HCT116 (cell line): ENCODE measurements at regions not wholly inside any gene's neighbourhood (a gene's known extent, or its start where the extent isn't known, plus 50 kb on each side); places are given as distances from the start of the nearest gene placed in this dataset.

Source experiments
- ATAC-seq: fragments of 200-7000 bp; cut with Tn5 transposase; 2 replicates; pipeline ENCODE4 v1.9.1; 2020; ENCODE audit warnings: mild to moderate bottlenecking, moderate library complexity
- BruUV-seq: library from RNA; stranded (reverse); fragments of 400-500 nt; replicated peaks from 2 replicates; lab custom pipeline; 2021; lab: Mats Ljungman, UMichigan
- CTCF ChIA-PET: fragments of 300-600 bp; sonication (Branson Sonifier 250); formaldehyde crosslinking; loops from one replicate; lab custom pipeline; 2021; ENCODE audit warnings: antibody characterized with exemption; lab: Charles Lee
- POLR2A ChIA-PET: fragments of 300-600, 350-600 bp; sonication (Branson Sonifier 250); formaldehyde crosslinking; loops from one replicate; lab custom pipeline; 2021; ENCODE audit warnings: antibody characterized with exemption; lab: Charles Lee
- RAD21 ChIA-PET, 2 experiments: fragments of 300-600 bp; sonication (Branson Sonifier 250); formaldehyde crosslinking; loops; one replicate each; lab custom pipeline; 2023; ENCODE audit warnings: low total read pairs in 2 of 2; ENCODE audit not compliant: uncharacterized antibody in 2 of 2, unreplicated experiment in 2 of 2, low non-redundant PET in 1 of 2; lab: Charles Lee
- DNase-seq: peaks from one replicate; pipeline ENCODE4 v3.0.0-alpha.2; 2010; ENCODE audit warnings: low read depth, low spot score
- H2AFZ ChIP-seq: fragments of 200-600 bp; shearing (Covaris generic), sonication (generic); 2 replicates; pipeline ENCODE4 v1.6.1; 2017; ENCODE audit warnings: low read depth, mixed run types, mixed read lengths, antibody characterized with exemption, low read length; ENCODE audit not compliant: poor library complexity, severe bottlenecking
- H3K27ac ChIP-seq: 2 replicates; pipeline ENCODE4 v1.5.1; 2012; ENCODE audit warnings: low read depth, low read length
- H3K27me3 ChIP-seq: fragments of 200-600 bp; sonication (generic); 2 replicates; pipeline ENCODE4 v1.6.1; 2016; ENCODE audit warnings: mixed run types, low read length, mixed read lengths; ENCODE audit not compliant: insufficient read depth
- H3K36me3 ChIP-seq, 2 experiments: fragments of 200-500 bp in 1 of 2; fragments of 200-600 bp in 1 of 2; sonication (Bioruptor generic) in 1 of 2; sonication (generic) in 1 of 2; 2 replicates each; pipeline versions ENCODE4 v1.5.1 to v1.6.1; 2014 to 2016; ENCODE audit warnings: low read length in 2 of 2, inconsistent platforms in 1 of 2, mixed read lengths in 1 of 2, mixed run types in 1 of 2; ENCODE audit not compliant: insufficient read depth in 2 of 2, control insufficient read depth in 1 of 2
- H3K4me1 ChIP-seq, 2 experiments: fragments of 200-600 bp in 1 of 2; sonication (generic) in 1 of 2; 2 replicates each; pipeline versions ENCODE4 v1.5.1 to v1.6.1; 2012 to 2017; ENCODE audit warnings: low read length in 2 of 2, inconsistent platforms in 1 of 2, mild to moderate bottlenecking in 1 of 2, mixed read lengths in 1 of 2, mixed run types in 1 of 2, moderate library complexity in 1 of 2; ENCODE audit not compliant: insufficient read depth in 2 of 2, control insufficient read depth in 1 of 2
- H3K4me2 ChIP-seq: fragments of 200-600 bp; sonication (generic); 2 replicates; pipeline ENCODE4 v1.6.1; 2017; ENCODE audit warnings: mixed run types, low read length, mixed read lengths
- H3K4me3 ChIP-seq, 2 experiments: fragments of 200-600 bp in 1 of 2; sonication (generic) in 1 of 2; replicated peaks in 1 of 2; 2 replicates each; pipeline ENCODE4 v1.5.1; 2011 to 2016; ENCODE audit warnings: low read length in 2 of 2, control low read depth in 1 of 2, low read depth in 1 of 2, mild to moderate bottlenecking in 1 of 2, mixed read lengths in 1 of 2, mixed run types in 1 of 2
- H3K79me2 ChIP-seq: fragments of 200-600 bp; sonication (generic); 2 replicates; pipeline ENCODE4 v1.6.1; 2017; ENCODE audit warnings: mild to moderate bottlenecking, mixed run types, low read length, moderate library complexity, mixed read lengths; ENCODE audit not compliant: insufficient read depth
- H3K9ac ChIP-seq: fragments of 200-600 bp; sonication (generic); 2 replicates; pipeline ENCODE4 v1.6.1; 2016; ENCODE audit warnings: low read length, mixed read lengths
- H3K9me2 ChIP-seq: fragments of 200-600 bp; sonication (generic), shearing (Covaris generic); 2 replicates; pipeline ENCODE4 v1.6.1; 2017; ENCODE audit warnings: mixed run types, mild to moderate bottlenecking, moderate library complexity; ENCODE audit not compliant: insufficient read depth
- H3K9me3 ChIP-seq, 2 experiments: fragments of 200-500 bp in 1 of 2; fragments of 200-600 bp in 1 of 2; sonication (Bioruptor generic) in 1 of 2; sonication (generic) in 1 of 2; 2 replicates each; pipeline ENCODE4 v1.6.1; 2014 to 2017; ENCODE audit warnings: low read length in 2 of 2, mixed read lengths in 2 of 2, inconsistent platforms in 1 of 2, low read depth in 1 of 2, mild to moderate bottlenecking in 1 of 2, mixed run types in 1 of 2, moderate library complexity in 1 of 2; ENCODE audit not compliant: control insufficient read depth in 1 of 2, insufficient read depth in 1 of 2
- H4K20me1 ChIP-seq: fragments of 200-600 bp; sonication (generic), shearing (Covaris generic); 2 replicates; pipeline ENCODE4 v1.6.1; 2017; ENCODE audit warnings: mixed run types, mild to moderate bottlenecking, moderate library complexity; ENCODE audit not compliant: insufficient read depth
- CBX3 ChIP-seq: IDR thresholded peaks from 2 replicates; pipeline ENCODE4 v1.6.1; 2012; ENCODE audit warnings: low read depth
- CEBPB ChIP-seq: IDR thresholded peaks from 2 replicates; pipeline ENCODE4 v1.6.1; 2012; ENCODE audit warnings: low read depth
- POLR2AphosphoS5 ChIP-seq: IDR thresholded peaks from 2 replicates; pipeline ENCODE4 v1.6.1; 2011; ENCODE audit warnings: mild to moderate bottlenecking, low read depth, low read length, moderate library complexity
- REST ChIP-seq: IDR thresholded peaks from 2 replicates; pipeline ENCODE4 v1.6.1; 2012; ENCODE audit warnings: low read depth
- ZBTB33 ChIP-seq: IDR thresholded peaks from 2 replicates; pipeline ENCODE4 v1.6.1; 2011; ENCODE audit warnings: mild to moderate bottlenecking, low read length, moderate library complexity; ENCODE audit not compliant: insufficient replicate concordance; ENCODE audit errors: extremely low read depth
- intact Hi-C: fragments of 100-400 bp; cut with micrococcal nuclease; formaldehyde crosslinking; loops from 2 replicates; pipeline ENCODE4 v1.10.0; 2022
- TF ChIP-seq, protein P1 (sequence below): IDR thresholded peaks from 2 replicates; pipeline ENCODE4 v1.6.1; 2012
- TF ChIP-seq, protein P2 (sequence below): IDR thresholded peaks from 2 replicates; pipeline ENCODE4 v1.6.1; 2012
- TF ChIP-seq, protein P3 (sequence below), 3 experiments: fragments of 200-600 bp in 1 of 3; sonication (generic) in 1 of 3; IDR thresholded peaks in 2 of 3; conservative IDR thresholded peaks in 1 of 3; 2 replicates each; pipeline ENCODE4 v1.5.1; 2012 to 2017; ENCODE audit warnings: low read depth in 2 of 3, low read length in 2 of 3, antibody characterized with exemption in 1 of 3, borderline replicate concordance in 1 of 3, control low read depth in 1 of 3, mild to moderate bottlenecking in 1 of 3, mixed read lengths in 1 of 3, mixed run types in 1 of 3, moderate library complexity in 1 of 3; ENCODE audit not compliant: insufficient read depth in 1 of 3

DNA sequence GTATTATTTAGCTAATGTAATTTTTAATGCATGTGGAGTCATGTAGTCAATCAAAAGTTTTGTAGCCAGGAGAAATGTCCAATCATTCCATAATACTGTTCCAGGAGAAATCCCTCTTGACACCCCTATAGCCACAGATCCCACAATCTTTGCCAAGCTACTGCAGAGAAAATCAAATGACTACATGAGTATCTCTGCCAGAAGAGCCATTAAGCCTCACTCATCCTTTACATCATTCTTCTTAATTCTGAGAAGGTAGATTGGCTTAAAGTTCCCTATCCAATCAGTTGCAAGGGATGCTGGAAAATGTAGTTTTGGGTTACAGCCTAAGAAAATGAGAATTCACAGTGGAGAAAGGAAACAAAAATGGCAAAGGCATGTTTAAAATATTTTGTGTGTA, 502.1 kb downstream of the ZBBX start:
- intact Hi-C loops: no loop called here
- Histone ChIP-seq H3K9ac (no peak overlapping the region), H3K4me2 (no peak overlapping the region), H3K9me2 (no peaks in the 10 kb centered on the region), H3K36me3 (no peaks in the 10 kb centered on the region), H3K79me2 (no peaks in the 10 kb centered on the region), H3K4me3 (no peak overlapping the region), H3K27me3 (no peaks in the 10 kb centered on the region), H3K4me1 (no peaks in the 10 kb centered on the region), H3K9me3 (no peaks in the 10 kb centered on the region), H3K27ac (no peak overlapping the region), H4K20me1 (no peaks in the 10 kb centered on the region), H2AFZ (no peak overlapping the region)
- DNase-seq: no peak
- no peak for ATAC-seq
- ChIA-PET POLR2A (no interaction called here), RAD21 (no interaction called here), CTCF (no interaction called here)
- no TSS peak for BruUV-seq
- TF ChIP-seq CEBPB (no peak), CBX3 (no peak), POLR2AphosphoS5 (no peak), REST (no peak), ZBTB33 (no peak)
- TF ChIP-seq, protein P1, sequence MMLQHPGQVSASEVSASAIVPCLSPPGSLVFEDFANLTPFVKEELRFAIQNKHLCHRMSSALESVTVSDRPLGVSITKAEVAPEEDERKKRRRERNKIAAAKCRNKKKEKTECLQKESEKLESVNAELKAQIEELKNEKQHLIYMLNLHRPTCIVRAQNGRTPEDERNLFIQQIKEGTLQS: no peak
- TF ChIP-seq, protein P2, sequence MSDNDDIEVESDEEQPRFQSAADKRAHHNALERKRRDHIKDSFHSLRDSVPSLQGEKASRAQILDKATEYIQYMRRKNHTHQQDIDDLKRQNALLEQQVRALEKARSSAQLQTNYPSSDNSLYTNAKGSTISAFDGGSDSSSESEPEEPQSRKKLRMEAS: no peak
- TF ChIP-seq, protein P3, sequence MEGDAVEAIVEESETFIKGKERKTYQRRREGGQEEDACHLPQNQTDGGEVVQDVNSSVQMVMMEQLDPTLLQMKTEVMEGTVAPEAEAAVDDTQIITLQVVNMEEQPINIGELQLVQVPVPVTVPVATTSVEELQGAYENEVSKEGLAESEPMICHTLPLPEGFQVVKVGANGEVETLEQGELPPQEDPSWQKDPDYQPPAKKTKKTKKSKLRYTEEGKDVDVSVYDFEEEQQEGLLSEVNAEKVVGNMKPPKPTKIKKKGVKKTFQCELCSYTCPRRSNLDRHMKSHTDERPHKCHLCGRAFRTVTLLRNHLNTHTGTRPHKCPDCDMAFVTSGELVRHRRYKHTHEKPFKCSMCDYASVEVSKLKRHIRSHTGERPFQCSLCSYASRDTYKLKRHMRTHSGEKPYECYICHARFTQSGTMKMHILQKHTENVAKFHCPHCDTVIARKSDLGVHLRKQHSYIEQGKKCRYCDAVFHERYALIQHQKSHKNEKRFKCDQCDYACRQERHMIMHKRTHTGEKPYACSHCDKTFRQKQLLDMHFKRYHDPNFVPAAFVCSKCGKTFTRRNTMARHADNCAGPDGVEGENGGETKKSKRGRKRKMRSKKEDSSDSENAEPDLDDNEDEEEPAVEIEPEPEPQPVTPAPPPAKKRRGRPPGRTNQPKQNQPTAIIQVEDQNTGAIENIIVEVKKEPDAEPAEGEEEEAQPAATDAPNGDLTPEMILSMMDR (IDR thresholded peaks at IDR 0.05 in 2 of 3, conservative IDR thresholded peaks at IDR 0.05 in 1 of 3; ENCODE audit: borderline replicate concordance in 1 of 3, insufficient read depth in 1 of 3, low read depth in 2 of 3, low read length in 2 of 3): no peak
